GM21381 (cell line): ENCODE measurements at regions not wholly inside any gene's neighbourhood (a gene's known extent, or its start where the extent isn't known, plus 50 kb on each side); places are given as distances from the start of the nearest gene placed in this dataset.
A peak's percentile ranks its signal among the peaks of the same experiment; 100 is the strongest.
"Not testable (repeated sequence)": the region's sequence is repeated elsewhere in the genome, so short reads cannot be mapped to it uniquely, and the experiment has no call there.

Experiments used
- ATAC-seq: cut with Tn5 transposase; IDR thresholded peaks from one replicate; pipeline ENCODE4 v1.9.1; 2021; ENCODE audit warnings: mild to moderate bottlenecking, moderate library complexity; ENCODE audit not compliant: unreplicated experiment

DNA sequence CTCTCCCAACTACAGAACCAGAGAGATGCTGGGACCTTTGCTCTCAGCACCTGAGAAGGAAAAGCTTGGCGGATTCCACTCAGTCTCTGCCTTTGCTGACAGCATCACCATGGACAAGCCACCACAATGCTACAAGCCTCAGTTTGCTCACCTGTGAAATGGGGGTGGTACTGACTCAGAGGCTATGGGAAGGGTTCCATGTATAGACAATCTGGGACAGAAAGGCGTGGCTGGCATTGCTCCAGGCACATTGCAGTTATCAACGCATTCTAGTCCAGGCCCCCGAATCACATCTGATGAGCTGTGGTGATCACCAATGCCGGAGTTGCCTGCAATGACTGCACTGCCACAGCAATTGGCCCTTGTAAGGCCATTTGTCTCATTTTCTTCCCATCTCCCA lies 72.6 kb downstream of the ISX start:
- ATAC-seq = no peak

DNA sequence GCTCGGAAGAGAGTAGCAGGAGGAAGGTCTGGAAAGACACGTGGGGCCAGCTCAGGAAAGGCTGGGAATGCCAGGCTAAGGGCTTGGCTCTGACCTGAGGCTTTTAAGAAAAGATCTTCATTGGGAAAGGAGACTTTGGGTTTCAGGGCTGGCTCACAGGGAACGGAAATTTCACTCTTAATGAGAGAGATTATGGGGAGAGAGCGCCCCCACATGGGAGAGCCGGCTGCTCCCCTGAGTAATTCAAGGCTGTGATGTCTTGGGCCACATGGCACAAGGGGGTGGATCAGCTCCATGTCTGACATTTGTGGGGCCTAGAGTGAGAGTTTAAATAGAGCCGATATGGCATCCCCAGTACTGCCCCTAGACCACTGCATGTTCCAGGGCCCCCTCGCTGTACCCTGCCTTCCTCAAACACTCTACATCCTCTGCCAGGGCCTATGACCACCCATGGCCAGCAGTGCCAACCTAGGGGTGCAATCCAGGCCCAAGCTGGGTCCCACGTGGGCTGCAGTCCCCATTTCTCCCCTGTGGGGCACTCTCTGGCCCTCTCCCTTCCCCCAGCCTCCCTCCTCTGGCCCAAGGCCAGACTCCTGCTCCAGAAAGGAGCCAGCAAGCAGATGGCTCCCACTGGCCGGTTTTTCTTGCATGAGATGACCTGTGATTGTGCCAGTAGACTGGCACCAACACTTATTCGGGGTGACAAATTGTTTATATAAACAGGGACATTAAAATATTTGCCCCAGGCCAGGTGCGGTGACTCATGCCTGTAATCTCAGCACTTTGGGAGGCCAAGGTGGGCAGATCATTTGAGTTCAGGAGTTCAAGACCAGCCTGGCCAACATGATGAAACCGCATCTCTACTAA lies 75.2 kb downstream of the ISX start:
- ATAC-seq = peak; percentile 52

DNA sequence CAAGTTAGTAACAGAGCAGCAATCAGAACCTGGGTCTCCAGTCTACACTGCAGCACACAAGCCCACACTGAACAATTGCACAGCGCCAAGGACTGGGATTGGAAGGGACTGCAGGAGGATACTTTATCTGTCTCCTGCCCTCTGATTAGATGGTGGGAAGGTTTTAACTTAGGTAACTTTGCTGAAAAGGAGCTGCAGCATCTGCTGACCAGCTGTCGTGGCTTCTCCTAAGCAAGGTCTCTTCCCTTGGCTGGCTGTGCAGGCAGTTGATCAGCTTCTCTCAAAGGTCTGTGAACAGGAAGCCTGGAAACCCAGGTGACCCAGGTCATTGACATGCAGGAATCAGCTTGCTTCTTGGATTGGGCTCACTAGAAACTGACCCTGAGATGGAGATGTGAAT lies 82.4 kb downstream of the ISX start:
- no peak for ATAC-seq

DNA sequence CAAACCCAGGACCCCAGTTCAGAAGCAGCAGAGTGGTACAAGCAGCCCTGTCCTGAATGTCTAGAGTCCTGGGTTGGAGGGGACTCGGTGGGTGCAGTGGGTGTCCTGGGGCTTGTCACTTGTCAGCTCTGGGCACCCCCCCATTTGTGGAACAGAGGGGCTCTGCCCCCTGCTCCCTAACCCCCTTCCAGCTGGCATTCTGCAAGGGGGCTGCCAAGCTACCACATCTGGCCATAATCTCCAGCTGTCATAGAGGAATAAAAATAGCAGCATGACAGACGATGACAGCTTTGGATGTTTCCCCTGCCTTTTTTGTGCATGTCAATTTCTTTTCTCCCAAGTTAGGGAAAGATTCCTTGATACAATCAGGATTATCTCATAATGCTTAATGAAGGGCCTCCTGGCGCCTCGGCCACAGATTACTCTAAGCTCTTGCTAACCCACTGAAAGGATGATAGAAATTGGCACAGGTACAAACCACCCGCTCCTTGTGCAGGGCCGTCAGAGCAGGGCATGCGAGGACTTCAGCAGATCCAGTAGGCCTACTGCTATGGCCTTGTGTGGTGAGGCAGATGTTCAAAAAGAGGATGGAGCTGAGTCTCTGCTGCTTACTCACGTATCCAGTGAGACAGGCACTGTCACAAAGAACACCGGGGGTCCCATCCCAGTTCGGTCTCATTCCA lies 83.0 kb downstream of the ISX start:
- no peak for ATAC-seq

DNA sequence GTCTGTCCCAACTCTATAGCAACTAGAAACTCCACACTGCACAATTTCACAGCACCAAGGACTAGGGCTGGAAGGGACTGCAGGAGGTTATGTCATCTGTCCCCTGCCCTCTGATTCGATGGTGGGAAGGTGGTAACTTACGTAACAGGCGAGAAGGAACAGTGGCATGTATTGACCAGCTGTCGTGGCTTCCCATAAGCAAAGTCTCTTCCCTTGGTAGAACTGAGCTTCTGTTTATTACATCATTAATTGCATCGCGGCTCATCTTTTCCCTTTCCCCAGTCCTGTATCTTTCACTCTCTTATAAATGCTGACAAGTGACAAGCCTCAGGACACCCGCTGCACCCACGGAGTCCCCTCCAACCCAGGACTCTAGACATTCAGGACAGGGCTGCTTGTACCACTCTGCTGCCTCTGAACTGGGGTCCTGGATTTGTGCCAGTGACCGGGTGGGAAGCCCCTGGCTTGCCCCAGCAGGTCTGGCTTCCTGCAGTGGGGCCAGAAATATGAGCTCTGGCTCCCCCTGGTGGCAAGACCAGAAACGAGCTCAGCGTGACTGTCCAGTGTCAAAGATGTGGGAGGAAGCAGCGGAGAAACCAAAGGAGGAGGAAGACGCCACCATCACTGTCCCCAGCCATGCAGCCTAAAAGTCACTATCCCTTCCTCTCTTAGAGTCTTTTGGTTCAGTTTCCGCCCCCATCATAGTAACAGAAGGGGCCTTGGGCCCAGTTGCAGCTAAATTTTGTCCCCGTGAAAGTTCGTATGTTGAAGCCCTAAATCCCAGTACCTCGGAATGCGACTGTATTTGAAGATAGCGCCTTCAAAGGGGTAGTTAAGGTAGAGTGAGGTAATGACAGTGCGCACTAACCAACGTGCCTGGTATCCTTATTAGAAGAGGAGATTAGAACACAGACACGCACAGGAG lies 84.5 kb downstream of the ISX start:
- no peak for ATAC-seq

DNA sequence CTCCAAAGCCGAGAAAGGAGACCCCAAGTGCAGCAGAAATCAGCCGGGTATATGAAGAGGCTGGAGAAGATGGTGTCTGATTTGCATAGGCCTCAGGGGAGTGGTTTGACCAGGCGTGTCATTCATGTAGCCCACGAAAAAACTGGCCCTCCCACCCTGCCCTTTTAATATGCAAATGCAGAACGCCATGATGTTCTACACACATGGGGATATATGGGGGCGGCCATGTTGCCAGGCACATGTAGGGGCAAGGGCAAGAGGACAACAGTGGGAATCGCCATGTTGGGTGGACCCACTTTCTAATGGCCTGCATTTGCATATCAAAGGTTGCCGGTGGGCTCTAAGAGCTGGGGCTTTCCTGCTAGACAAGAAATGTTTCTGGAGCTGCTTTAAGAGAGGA lies 86.4 kb downstream of the ISX start:
- no peak for ATAC-seq

- ATAC-seq = no peak
Observed at GRCh38 chr22:35154937-35155387, 89.0 kb downstream of the ISX start.

GRCh38 chr22:35155403-35156025 lies 89.6 kb downstream of the ISX start:
- ATAC-seq = no peak

- no peak for ATAC-seq
Observed at GRCh38 chr22:35156945-35157344, 91.0 kb downstream of the ISX start.

DNA sequence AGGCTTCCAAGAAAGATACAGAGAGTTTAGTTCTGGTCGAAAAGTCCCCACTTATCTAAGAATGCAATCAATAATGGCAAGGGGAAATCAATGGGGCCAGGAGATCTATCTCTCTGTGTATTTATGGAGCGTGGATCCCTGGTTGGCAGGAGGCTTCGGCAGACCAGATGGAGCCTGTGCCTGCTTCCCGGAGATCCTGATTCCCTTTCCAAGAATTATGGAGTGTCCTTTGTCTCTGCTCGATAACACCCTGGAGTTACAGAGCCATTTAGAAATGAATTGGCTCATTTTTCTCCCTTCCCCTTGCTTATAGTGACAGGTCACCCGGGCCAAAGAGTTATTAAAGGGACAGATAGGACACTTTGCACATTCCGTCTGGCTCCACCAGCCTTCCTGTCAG lies 92.4 kb downstream of the ISX start:
- ATAC-seq = no peak

GRCh38 chr22:35159343-35159742 lies 93.4 kb downstream of the ISX start:
- no peak for ATAC-seq

GRCh38 chr22:35160268-35160667 lies 94.3 kb downstream of the ISX start:
- no peak for ATAC-seq

DNA sequence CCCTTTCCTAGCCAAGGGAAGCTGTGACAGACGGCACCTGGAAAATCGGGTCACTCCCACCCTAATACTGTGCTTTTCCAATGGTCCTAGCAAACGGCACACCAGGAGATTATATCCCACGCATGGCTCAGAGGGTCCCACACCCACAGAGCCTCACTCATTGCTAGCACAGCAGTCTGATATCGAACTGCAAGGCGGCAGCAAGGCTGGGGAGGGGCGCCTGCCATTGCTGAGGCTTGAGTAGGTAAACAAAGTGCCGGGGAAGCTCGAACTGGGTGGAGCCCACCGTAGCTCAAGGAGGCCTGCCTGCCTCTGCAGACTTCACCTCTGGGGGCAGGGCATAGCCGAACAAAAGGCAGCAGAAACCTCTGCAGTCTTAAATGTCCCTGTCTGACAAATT lies 91.4 kb upstream of the HMGXB4 start:
- ATAC-seq = not testable (repeated sequence)

DNA sequence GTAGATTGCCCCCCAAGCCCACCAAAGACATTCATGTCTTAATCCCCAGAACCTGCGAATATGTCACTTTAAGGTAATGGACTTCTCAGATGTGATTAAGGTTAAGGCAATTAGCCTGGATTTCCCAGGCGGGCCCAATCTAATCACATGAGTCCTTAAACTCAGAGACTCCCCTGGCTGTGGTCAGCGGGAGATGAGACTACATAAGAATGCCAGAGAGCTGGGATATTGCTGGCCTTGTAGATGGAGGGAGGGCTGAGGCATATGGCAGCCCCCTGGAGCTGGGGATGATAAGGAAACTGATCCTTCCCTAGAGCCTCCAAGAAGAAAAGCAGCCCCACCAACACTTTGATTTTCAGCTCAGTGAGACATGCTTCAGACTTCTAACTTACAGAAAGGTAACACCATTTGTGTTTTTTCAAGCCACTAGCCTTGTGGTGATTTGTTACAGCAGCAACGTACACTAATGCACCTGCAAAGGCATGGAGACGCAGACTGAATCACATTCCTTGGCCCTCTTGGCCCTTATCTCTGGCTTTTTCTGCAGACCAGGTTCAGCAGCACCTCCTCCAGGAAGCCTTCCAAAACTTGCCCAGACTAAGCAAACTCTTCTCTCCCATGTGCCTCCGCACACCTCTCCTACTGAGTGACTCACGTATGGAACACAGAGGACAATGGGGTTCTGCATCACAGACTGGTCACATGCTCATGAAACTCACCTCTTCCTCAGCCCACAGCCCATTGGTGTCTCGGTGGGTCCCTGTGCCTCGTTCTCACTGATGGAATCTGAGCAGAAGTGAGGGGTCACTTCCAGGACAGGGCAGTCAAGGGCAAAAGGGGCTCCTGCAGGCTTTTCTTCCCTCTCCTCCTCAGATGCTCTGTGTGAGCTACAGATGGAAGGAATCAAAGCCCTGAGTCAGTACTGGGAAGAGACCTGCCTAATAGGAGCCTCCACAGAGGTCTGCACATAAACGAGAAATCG lies 86.3 kb upstream of the HMGXB4 start:
- ATAC-seq = no peak

- ATAC-seq = no peak
Observed at GRCh38 chr22:35172442-35172841, 84.9 kb upstream of the HMGXB4 start.

GRCh38 chr22:35173655-35174054 lies 83.6 kb upstream of the HMGXB4 start:
- no peak for ATAC-seq

- ATAC-seq = no peak
Observed at GRCh38 chr22:35174401-35175038, 82.8 kb upstream of the HMGXB4 start.

DNA sequence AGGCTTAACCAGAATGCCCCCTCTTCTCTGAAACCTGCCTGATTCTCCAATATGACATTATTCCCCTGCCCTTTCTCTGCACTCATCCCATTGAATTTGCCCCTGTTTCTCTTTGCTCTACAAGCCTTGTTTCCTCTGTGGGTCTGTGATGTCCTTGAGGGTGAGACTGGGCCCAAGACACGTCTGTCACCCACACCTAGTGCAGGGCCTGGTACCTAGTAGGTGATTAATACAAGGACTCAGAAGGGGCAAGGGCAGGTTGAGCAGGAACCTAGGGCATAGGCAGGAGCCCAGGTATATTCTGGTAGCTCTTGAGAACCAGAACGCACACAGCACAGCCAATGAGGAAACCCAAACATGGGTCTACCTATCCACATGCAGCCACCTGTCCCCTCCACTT lies 81.9 kb upstream of the HMGXB4 start:
- no peak for ATAC-seq

- no peak for ATAC-seq
Observed at GRCh38 chr22:35177811-35178210, 79.5 kb upstream of the HMGXB4 start.
